B cell (primary cell): ENCODE measurements at regions not wholly inside any gene's neighbourhood (a gene's known extent, or its start where the extent isn't known, plus 50 kb on each side); places are given as distances from the start of the nearest gene placed in this dataset.

Experiments
- ATAC-seq: fragments of 200-7000 bp; cut with Tn5 transposase; one replicate; pipeline ENCODE4 v1.10.0; 2021; ENCODE audit warnings: low read depth, mild to moderate bottlenecking, moderate number of reproducible peaks, moderate library complexity
- CTCF ChIA-PET: fragments of 350-600 bp; sonication (Branson Sonifier 250); formaldehyde crosslinking; loops from one replicate; lab custom pipeline; 2021; ENCODE audit warnings: antibody characterized with exemption, inconsistent platforms; lab: Charles Lee
- POLR2A ChIA-PET: fragments of 350-600 bp; sonication (Branson Sonifier 250); formaldehyde crosslinking; loops from one replicate; lab custom pipeline; 2021; ENCODE audit warnings: antibody characterized with exemption; lab: Charles Lee
- DNase-seq: peaks from one replicate; pipeline ENCODE4 v3.0.0; 2013
- H2AFZ ChIP-seq: 2 replicates; pipeline ENCODE4 v1.6.1; 2012; ENCODE audit warnings: mild to moderate bottlenecking, low read depth, low read length; ENCODE audit not compliant: insufficient read depth, poor library complexity, severe bottlenecking
- H3K27ac ChIP-seq, 2 donors: 1 replicate in 1 of 2; 2 replicates in 1 of 2; pipeline ENCODE4 v1.5.1; 2012 to 2013; ENCODE audit warnings: low read length in 2 of 2, mild to moderate bottlenecking in 2 of 2, moderate library complexity in 1 of 2
- H3K27me3 ChIP-seq, 4 experiments: fragments of 200-600 bp in 1 of 4; sonication (generic) in 1 of 4; replicated peaks in 1 of 4; 1 replicate in 2 of 4; 2 replicates in 2 of 4; pipeline versions ENCODE4 v1.6.1 to v1.7.0; 2013 to 2016; ENCODE audit warnings: low read length in 3 of 4, mild to moderate bottlenecking in 2 of 4, mixed read lengths in 1 of 4, moderate library complexity in 1 of 4; ENCODE audit not compliant: insufficient read depth in 4 of 4, control insufficient read depth in 3 of 4; ENCODE audit errors: control extremely low read depth in 1 of 4
- H3K36me3 ChIP-seq, 2 experiments: replicated peaks in 1 of 2; 1 replicate in 1 of 2; 2 replicates in 1 of 2; pipeline versions ENCODE4 v1.6.1 to v1.7.1; 2013; ENCODE audit warnings: low read length in 1 of 2; ENCODE audit not compliant: insufficient read depth in 2 of 2, control insufficient read depth in 1 of 2; ENCODE audit errors: control extremely low read depth in 1 of 2, extremely low read depth in 1 of 2
- H3K4me1 ChIP-seq, 2 donors: fragments of 200-600 bp in 1 of 2; sonication (generic) in 1 of 2; 1 replicate in 1 of 2; 2 replicates in 1 of 2; pipeline versions ENCODE4 v1.5.1 to v1.6.1; 2013 to 2017; ENCODE audit warnings: low read length in 2 of 2; ENCODE audit not compliant: control insufficient read depth in 2 of 2, insufficient read depth in 2 of 2
- H3K4me2 ChIP-seq: replicated peaks from 2 replicates; pipeline ENCODE3; 2012; ENCODE audit warnings: mild to moderate bottlenecking, low read depth, low read length; ENCODE audit not compliant: poor library complexity, severe bottlenecking
- H3K4me3 ChIP-seq, 5 experiments: fragments of 200-600 bp in 1 of 5; sonication (generic) in 1 of 5; 1 replicate in 3 of 5; 2 replicates in 2 of 5; pipeline versions ENCODE4 v1.5.1 to v1.7.0; 2011 to 2016; ENCODE audit warnings: low read length in 4 of 5, mild to moderate bottlenecking in 4 of 5, low read depth in 2 of 5, control low read depth in 1 of 5, moderate library complexity in 1 of 5; ENCODE audit not compliant: insufficient read depth in 1 of 5; ENCODE audit errors: control extremely low read depth in 1 of 5, extremely low read depth in 1 of 5
- H3K79me2 ChIP-seq: fragments of 200-600 bp; sonication (generic); one replicate; pipeline ENCODE4 v1.6.0; 2016; ENCODE audit warnings: low read length; ENCODE audit not compliant: control insufficient read depth, insufficient read depth
- H3K9ac ChIP-seq: fragments of 200-600 bp; sonication (generic); 2 replicates; pipeline ENCODE4 v1.6.1; 2017; ENCODE audit warnings: mild to moderate bottlenecking, low read length, moderate library complexity
- H3K9me3 ChIP-seq, 3 donors: one replicate each; pipeline versions ENCODE4 v1.6.1 to v1.7.1; 2013; ENCODE audit warnings: low read length in 2 of 3; ENCODE audit not compliant: control insufficient read depth in 2 of 3, insufficient read depth in 1 of 3; ENCODE audit errors: control extremely low read depth in 1 of 3
- H4K20me1 ChIP-seq: 2 replicates; pipeline ENCODE4 v1.6.0; 2012; ENCODE audit warnings: mild to moderate bottlenecking, low read length; ENCODE audit not compliant: insufficient read depth, control insufficient read depth, poor library complexity, severe bottlenecking
- H3K27ac Mint-ChIP-seq: one replicate; pipeline ENCODE4 v1.8.0; 2021; ENCODE audit warnings: mixed read lengths
- H3K27me3 Mint-ChIP-seq: one replicate; pipeline ENCODE4 v1.8.0; 2021; ENCODE audit warnings: mixed read lengths
- H3K4me1 Mint-ChIP-seq: one replicate; pipeline ENCODE4 v1.8.0; 2021; ENCODE audit warnings: mixed read lengths
- H3K4me3 Mint-ChIP-seq: one replicate; pipeline ENCODE4 v1.8.0; 2021; ENCODE audit warnings: mixed read lengths
- H3K9me3 Mint-ChIP-seq: one replicate; pipeline ENCODE4 v1.8.0; 2022; ENCODE audit warnings: mixed read lengths; ENCODE audit not compliant: insufficient read depth
- CTCF ChIP-seq: fragments of 200-600 bp; IDR thresholded peaks from one replicate; pipeline ENCODE4 v1.8.0; 2022; ENCODE audit warnings: antibody characterized with exemption, mild to moderate bottlenecking
- EZH2 ChIP-seq: IDR thresholded peaks from 2 replicates; pipeline ENCODE4 v1.6.1; 2012; ENCODE audit warnings: borderline replicate concordance, low read depth, mild to moderate bottlenecking, moderate library complexity, low read length; ENCODE audit not compliant: insufficient read depth, poor library complexity, severe bottlenecking
- WGBS: methylation state at CpG from one replicate; pipeline ENCODE4 v1.1.5; 2013; ENCODE audit warnings: missing lambda C conversion rate; ENCODE audit not compliant: insufficient coverage; 5-methylcytosine and 5-hydroxymethylcytosine counted together
- intact Hi-C: fragments of 100-400 bp; cut with micrococcal nuclease; formaldehyde crosslinking; loops from one replicate; pipeline ENCODE4 v1.10.0; 2022

GRCh38 chr9:90394871-90395270 is 247.8 kb downstream of the DIRAS2 start:
- WGBS, result no CpG with 5 or more reads among the region's 3 CpGs
- peaks cover 0 to 5% (median 0%) of the 10 kb centered on the region in 4 experiments for H3K27me3 ChIP-seq
- intact Hi-C loops, result no loop called here
- no peak overlapping the region for H3K27ac ChIP-seq
- no peak for ATAC-seq
- H3K9me3 ChIP-seq, result no peaks in the 10 kb centered on the region
- no peaks in the 10 kb centered on the region for H3K36me3 ChIP-seq
- no peak overlapping the region for H3K4me3 ChIP-seq
- H3K4me1 ChIP-seq, result no peaks in the 10 kb centered on the region
- DNase-seq, result no peak
- no peak overlapping the region for H2AFZ ChIP-seq
- no peak for TF ChIP-seq CTCF
- no peak for TF ChIP-seq EZH2
- H3K4me3 Mint-ChIP-seq, result no peak overlapping the region
- H3K9me3 Mint-ChIP-seq, result no peaks in the 10 kb centered on the region
- peaks cover 14% of the 10 kb centered on the region for H3K27me3 Mint-ChIP-seq
- no peak overlapping the region for H3K27ac Mint-ChIP-seq
- H4K20me1 ChIP-seq, result no peaks in the 10 kb centered on the region
- no peaks in the 10 kb centered on the region for H3K79me2 ChIP-seq
- ChIA-PET POLR2A (no interaction called here), CTCF (interaction anchor here (1.0 kb wide), 1 partner anchor 104 kb away, joined by 4 read pairs; no protein-coding TSS in a partner anchor)
- no peak overlapping the region for H3K4me2 ChIP-seq
- no peaks in the 10 kb centered on the region for H3K4me1 Mint-ChIP-seq
- H3K9ac ChIP-seq, result no peak overlapping the region

GRCh38 chr9:90400091-90400490 is 242.5 kb downstream of the DIRAS2 start:
- H3K27ac ChIP-seq, result no peak overlapping the region
- Mint-ChIP-seq H3K4me1 (no peaks in the 10 kb centered on the region), H3K4me3 (no peak overlapping the region), H3K27me3 (peaks cover 27% of the 10 kb centered on the region), H3K9me3 (no peaks in the 10 kb centered on the region), H3K27ac (no peak overlapping the region)
- CTCF ChIA-PET, result no interaction called here
- peaks cover 0 to 5% (median 0%) of the 10 kb centered on the region in 4 experiments for H3K27me3 ChIP-seq
- no peak overlapping the region for H3K4me3 ChIP-seq
- ATAC-seq (no peak), DNase-seq (no peak)
- H3K9me3 ChIP-seq, result no peaks in the 10 kb centered on the region
- POLR2A ChIA-PET, result no interaction called here
- no peak overlapping the region for H2AFZ ChIP-seq
- 100% methylated on average over 3 of the region's 6 CpGs for WGBS
- no peak for TF ChIP-seq EZH2
- no peak for TF ChIP-seq CTCF
- no peaks in the 10 kb centered on the region for H3K36me3 ChIP-seq
- no peak overlapping the region for H3K9ac ChIP-seq
- H4K20me1 ChIP-seq, result no peaks in the 10 kb centered on the region
- no peaks in the 10 kb centered on the region for H3K4me1 ChIP-seq
- intact Hi-C loops, result no loop called here
- no peaks in the 10 kb centered on the region for H3K79me2 ChIP-seq
- H3K4me2 ChIP-seq, result no peak overlapping the region
